SH-SY5Y (cell line): ENCODE measurements at regions not wholly inside any gene's neighbourhood (a gene's known extent, or its start where the extent isn't known, plus 50 kb on each side); places are given as distances from the start of the nearest gene placed in this dataset.
A peak's percentile ranks its signal among the peaks of the same experiment; 100 is the strongest.

Experiments
- GATA2 ChIP-seq: IDR thresholded peaks from 2 replicates; pipeline ENCODE4 v1.6.1; 2011; ENCODE audit warnings: mild to moderate bottlenecking, low read depth, low read length
- GATA3 ChIP-seq: IDR thresholded peaks from 2 replicates; pipeline ENCODE4 v1.6.1; 2011; ENCODE audit warnings: low read depth, mild to moderate bottlenecking, low read length, moderate library complexity

DNA sequence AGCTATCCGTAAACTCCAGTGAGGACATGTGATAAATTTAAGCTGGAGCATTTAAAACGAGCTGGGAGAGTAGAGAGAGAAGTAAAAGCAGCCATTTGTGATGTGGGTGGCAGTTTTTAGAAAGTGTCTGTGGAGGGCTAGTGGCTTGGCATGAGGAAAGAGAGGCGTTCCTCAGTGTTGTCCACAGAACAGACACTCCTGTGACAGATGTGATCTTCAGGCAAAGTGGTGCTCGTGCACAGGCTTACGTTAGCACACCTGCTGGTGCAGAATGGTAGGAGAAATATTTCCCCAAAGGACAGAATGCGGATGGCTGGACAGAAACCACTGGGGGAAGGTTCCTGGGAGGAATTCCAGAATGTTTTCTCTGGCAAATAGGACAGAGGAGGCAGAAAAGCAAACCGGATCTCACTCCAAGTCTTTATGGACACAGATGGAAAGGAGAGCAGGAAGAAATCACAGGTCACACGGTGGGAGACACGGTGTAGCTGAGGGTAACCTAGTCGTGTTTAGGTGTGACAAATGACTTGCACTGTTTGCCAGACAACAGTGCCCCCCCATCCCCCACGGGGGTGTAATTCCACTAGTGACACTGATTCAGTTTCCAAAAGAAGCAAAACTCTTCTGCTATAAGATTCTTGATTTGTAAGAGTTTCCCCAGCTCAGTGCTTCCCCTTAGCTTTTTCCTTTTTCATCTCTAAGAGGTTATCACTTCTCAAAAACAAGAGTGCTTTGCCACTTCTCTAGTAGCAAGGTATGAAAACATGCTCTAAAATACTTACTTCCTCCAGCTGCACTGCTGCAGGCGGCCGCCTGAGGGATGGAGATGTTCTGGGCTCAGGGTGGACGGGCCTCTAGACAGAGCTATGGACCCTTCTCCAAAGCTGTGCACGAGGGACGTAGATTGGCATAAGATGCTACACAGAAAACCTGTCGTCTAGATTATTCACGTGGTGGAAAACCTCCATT lies 293.2 kb downstream of the QKI start:
- TF ChIP-seq GATA3, result no peak
- no peak for TF ChIP-seq GATA2

DNA sequence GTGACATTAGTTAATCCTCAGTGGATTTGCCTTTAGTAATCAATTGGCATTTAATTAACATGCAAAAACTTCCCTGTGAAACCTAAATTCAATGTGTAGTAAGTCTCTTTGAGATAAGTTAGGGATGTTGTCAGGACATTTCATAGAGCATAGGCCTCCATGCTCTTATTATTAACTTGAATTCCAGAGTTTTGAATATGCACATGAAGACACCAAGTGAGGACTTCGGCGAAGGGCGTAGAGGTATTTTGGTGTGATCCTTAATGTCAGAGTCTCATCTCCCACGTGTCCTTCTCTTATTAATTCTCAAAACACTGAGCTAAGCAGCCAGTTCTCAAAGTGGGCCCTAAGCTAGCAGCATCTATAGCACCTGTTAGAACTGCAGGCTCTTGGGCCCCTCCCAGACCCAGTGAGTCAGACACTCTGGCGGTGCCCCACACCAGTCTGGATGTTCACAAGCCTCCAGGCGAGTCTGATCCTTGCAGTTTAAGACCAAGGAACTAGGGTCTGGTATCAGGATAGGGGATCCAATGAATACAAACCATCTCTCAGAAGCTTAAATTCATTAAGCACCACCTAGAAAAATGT lies 292.1 kb downstream of the QKI start:
- TF ChIP-seq GATA3 (no peak), GATA2 (no peak)

DNA sequence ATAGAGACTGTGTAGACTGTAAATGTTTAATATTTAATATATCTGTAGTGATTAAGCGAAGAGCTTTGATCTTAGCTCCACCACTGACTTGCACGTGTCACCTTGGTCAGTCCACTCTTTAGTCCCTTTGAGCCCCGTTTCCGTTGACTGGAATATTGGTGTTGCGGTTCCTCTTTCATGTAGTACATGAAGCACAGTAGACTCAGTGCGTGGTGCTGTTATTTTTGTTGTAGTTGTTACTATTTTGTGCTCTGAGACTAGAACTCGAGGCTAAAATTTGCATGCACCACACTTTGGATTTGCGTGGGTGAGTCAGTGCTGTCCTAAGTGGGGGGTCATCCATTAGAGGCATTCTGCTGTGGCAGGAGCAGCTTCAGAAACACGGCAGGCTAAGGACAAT lies 291.4 kb downstream of the QKI start:
- TF ChIP-seq GATA2, result no peak
- no peak for TF ChIP-seq GATA3

DNA sequence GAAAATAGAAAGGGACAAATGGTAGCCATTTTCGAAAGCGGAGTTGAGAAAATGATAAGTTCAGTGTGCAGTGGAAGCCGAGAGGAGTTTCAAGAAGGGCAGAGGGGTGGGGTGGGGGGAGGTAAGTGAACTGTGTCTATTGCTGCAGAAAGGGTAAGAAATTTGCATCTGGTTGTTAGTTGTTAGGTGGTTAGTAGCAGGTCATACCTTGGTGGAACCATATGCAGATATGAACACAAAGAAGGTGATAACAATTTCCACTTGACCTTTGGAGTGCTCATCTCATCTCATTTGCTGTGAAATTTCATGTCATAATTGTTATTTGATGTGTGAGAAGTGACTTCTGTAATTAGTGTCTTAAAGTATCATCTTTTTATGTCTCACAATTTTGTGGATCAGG lies 288.2 kb downstream of the QKI start:
- TF ChIP-seq GATA2 (no peak), GATA3 (no peak)

DNA sequence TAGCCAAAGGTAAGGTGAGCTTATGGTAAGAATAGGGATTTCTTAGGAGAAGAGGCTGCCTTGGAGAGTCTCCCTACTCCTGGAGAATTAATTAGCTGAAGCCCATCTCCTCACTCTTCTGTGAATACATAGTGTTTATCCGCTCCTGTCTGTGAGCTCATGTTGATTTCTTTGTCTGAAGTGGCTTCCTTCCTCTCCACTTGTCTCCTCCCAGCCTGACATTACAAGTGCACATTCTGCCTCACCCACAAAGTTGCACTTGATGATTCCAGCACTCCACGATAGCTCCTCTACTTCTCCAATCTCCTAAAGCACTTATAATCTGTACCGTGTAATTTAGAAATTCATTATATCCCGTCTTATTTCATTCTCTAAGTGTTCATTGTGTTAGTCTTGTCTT lies 287.2 kb downstream of the QKI start:
- TF ChIP-seq GATA3 (no peak), GATA2 (no peak)

DNA sequence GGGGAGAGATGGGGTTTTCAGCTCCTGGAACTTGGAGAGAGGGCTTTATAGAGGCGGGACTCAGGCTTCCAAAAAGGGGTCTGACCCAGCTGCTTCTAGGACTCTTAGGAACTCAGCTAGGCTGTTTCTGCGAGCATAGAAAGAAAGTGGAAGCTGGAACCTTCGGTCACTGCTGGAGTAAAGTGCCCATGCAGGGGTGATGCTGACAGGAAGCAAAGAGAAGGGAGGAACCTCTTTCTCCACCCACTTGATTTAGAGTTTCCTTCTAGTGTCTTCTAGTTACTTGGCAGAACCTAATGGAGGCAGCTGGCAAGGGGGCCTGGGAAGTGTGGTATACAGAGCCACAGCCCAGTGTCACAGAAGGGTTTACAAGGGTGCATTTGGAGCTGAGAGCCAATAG lies 283.6 kb downstream of the QKI start:
- TF ChIP-seq GATA3 (no peak), GATA2 (no peak)

DNA sequence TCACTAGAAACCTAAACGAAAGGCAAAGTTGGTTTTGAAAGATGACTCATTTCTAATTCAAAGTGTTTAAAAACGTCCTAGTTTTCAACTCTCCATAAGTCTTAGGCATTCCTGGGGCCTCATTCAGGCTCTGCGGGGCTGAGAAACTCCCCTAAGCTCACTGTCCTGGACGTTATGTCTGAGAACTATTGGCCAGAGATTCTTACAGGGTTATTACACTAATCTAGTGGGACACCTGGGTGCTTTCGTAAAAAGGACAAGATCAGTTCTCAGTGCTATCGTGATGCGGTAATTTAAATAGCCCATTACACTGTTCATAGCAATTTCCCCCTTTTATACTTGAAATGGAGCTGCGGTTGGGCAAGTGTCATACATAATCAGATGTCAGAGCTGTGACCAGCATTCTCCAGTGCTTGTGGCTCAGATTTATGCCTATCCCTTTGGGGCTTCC lies 280.9 kb downstream of the QKI start:
- TF ChIP-seq GATA2 (no peak), GATA3 (no peak)

DNA sequence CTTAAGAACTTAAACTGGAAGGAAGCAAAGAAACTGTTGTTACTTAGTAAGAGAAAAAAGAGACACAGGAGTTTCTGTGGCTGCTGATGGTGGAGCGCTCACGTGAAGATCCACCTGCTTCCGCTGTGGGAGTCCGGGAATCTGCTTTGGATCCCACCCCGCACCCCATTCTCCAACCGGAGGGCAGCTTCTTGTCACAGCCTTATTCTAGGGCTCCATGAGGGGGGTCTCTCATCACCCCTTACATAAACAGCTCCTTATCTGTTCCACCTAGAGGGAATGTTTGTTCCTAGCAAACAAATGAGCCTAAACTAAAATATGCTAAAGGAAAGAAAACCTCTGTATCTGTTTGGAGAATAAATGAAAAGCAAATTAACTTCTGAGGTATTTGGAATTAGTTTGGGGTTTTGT lies 280.5 kb downstream of the QKI start:
- TF ChIP-seq GATA2 (no peak), GATA3 (no peak)

DNA sequence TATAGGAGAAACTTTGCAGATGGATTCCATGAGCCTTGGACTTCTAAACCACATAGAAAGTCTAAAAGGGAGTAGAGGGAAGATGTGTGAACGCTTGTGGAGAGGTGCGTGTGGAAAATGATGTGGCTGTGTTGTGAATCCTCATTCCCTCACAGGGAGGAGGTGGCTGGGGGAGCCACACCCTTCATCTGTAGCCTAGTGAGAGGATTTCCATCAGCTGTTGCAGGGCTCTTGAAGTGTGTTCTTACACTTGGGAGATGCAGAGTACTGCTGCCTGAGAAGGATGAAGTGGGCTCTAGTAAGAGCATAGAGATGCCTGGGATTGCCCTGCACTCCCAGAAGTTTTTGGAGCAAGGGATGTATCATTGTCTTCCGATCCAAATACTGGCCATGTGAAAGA lies 279.6 kb downstream of the QKI start:
- TF ChIP-seq GATA2 (no peak), GATA3 (no peak)

DNA sequence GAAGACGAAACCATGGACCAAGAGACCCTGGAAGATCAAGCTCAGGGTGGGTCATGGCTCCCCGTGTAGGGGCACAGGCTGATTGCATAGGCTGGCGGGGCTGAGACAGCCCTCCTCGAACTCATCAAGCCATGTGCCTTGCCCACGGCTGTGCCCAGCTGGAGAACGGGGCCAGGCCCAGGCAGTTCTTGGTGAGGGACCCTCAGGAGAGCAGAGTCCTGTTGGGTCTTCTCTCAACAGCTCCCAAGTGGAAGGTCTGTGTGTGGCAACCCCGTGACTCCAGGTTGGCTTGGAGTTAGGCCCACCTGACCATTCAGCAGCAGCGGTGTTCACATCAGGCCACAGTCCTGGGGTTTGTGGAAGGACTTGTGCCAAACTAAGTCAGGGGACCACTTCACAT lies 276.5 kb downstream of the QKI start:
- no peak for TF ChIP-seq GATA2

DNA sequence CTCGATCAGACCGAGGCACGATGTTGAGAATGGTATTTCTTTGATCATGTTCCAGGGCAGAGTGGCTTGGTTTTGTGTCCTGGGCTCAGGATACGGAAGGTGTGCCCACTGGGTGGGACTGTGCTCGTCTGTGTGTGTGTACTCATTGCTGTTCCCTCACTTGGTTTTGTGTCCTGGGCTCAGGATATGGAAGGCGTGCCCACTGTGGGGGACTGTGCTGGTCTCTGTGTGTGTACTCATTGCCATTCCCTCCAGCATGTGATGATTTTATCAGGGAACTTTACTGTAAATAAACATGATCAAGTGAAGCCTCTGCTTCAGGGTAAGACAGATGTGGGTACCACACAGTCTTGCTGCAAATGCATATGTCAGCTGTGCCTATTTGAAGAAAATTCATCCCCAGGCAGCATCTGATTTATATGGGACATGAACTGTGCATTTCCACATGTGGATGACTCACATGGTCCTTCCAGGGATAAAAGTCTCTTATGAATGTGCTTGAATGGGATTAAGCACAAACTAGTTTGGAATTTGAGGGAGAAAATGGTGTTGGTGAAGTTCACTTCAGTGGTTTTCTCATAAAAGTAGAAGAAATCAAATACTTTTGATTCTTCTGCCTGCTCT lies 274.3 kb downstream of the QKI start:
- peak; percentile 21; the same call in 1 of the 2 replicates for TF ChIP-seq GATA2
- no peak for TF ChIP-seq GATA3

DNA sequence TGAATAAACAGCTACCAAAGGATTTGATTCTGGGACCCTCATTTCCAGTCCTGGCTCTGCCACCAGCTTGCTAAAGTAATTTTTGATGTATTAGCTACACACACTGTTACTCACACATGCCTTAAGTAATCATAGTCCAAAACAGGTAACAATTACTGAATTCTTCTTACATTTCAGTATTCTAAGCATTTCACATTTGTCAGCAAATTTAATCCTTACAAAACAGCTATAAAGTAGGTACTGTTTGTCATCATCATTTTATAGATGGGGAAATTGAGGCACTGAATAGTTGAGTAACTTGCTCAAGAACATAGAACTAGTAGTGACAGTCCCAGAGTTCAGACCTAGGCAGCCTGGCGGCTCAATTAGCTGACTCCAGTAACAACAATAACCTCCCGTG lies 272.6 kb downstream of the QKI start:
- TF ChIP-seq GATA3 (no peak), GATA2 (no peak)

DNA sequence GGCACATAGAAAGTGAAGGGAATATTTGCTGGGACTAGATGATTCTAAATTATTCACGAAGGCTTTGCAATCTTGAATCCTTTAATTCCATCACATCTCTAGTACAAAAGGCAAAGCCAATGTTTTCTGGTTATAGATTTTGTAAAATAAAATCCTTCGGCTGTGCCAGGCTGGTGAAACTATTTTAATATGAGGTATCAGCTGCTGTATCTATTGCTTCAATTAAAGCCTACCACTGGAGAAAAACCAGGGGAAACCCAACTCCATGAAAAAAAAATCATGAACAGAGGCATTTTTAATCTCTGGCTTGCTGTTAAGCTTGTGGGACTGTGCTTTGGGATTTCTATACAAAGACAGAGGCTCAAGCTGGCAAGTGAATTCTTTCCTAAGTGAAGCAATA lies 271.8 kb downstream of the QKI start:
- no peak for TF ChIP-seq GATA3
- no peak for TF ChIP-seq GATA2

DNA sequence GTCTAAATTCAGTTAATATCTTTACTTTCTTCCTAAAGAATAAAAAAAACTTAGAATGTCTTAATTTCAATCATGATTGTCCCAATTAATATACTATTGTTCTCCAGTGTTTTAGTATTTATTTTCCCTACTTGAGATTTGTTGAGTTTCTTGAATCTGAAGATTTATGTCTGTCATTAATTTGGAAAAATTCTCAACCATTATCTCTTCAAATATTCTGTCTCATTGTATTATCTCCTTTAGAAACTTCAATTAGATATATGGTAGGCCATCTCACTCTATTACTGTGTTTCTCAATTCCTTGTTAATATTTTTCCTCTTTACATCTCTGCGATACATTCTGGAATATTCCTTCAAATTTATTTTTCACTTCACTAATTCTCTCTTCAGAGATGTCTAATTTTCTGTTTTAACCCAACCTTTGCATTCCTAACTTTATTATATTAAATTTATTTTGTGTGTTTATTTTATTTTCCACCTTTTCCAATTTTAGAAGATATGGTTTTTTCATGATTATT lies 268.6 kb downstream of the QKI start:
- TF ChIP-seq GATA2 (no peak), GATA3 (no peak)
